Pons (tissue), 1 donor: ENCODE measurements at regions not wholly inside any gene's neighbourhood (a gene's known extent, or its start where the extent isn't known, plus 50 kb on each side); places are given as distances from the start of the nearest gene placed in this dataset.

Experiments used
- DNase-seq: peaks from one replicate; pipeline ENCODE4 v3.0.0-alpha.2; 2016; ENCODE audit warnings: low spot score

DNA sequence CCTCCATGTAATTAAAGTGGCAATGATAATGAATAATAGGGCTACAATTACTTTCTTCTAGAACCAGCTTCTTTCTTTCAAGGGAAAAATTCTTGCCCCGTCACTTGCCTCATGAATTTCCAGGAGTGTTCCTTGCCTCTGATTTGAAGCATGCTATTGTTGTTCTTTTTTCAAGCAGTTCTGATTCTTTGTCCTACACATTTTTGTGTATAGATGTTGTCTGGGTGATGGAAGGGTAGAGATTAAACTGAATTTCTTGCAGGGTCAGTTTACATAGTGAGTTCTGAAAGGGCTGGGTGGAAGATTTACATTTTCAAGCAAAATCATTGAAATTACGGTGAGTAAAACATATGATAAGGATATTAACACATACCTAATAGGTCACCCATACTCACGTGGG lies 107.0 kb upstream of the TENM3 start:
- no peak for DNase-seq

DNA sequence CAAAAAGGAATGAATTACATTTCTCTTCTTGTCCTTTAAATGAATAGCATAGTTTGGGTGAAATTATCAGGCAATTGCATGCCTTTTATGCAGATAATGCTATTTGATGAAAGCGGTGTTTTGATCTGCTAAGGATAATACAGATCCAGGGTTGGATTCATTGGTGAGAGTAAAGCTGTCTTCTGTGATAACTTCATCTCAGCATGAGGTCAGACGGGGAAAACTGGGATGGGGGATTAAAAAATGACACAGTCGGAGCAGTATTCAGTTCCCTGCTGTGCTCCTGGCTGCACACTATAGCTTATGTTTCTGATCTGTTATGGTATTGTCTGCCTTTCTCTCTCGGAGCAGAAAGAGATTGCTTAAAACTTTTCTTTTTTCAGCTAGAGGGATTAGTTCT lies 105.9 kb upstream of the TENM3 start:
- no peak for DNase-seq

DNA sequence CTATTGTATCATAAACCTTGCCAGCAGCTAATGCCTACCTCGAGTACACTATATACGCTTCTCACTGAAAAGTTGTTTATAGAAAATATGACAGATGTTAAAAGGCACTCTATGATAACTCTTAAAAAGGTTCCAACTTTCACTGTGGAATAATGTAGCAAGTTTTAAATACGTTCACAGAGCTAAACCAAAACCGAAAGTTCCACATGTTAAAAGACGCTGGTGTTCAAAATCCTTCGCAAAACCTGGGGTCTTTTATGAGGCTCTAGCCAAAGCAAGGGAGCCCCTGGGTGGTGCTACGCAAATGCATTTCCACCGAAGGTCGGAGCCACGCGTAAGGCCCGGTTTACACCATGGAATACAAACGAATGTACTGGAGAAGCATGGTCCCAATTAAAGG lies 103.7 kb upstream of the TENM3 start:
- no peak for DNase-seq

DNA sequence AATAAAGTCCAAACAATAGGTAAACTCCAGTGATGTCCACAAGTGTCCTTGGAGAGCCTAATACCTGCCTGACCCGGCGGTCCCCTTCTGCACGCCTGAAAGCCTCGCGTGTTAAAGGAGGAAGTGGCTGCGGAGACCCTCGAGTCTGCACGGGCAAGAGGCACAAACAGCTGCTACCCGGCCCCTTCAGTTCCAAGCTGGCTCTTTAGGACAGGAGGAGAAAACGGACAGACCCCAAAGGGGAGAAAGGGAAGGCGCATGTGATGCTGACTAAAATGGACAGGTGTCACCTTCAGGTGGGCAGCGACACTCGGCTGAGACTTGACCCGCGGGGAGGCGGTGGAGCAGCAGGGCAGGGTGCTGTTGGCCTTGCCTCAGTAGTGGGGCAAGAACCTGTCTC lies 102.7 kb upstream of the TENM3 start:
- no peak for DNase-seq

GRCh38 chr4:182141061-182141460 lies 102.1 kb upstream of the TENM3 start:
- no peak for DNase-seq

DNA sequence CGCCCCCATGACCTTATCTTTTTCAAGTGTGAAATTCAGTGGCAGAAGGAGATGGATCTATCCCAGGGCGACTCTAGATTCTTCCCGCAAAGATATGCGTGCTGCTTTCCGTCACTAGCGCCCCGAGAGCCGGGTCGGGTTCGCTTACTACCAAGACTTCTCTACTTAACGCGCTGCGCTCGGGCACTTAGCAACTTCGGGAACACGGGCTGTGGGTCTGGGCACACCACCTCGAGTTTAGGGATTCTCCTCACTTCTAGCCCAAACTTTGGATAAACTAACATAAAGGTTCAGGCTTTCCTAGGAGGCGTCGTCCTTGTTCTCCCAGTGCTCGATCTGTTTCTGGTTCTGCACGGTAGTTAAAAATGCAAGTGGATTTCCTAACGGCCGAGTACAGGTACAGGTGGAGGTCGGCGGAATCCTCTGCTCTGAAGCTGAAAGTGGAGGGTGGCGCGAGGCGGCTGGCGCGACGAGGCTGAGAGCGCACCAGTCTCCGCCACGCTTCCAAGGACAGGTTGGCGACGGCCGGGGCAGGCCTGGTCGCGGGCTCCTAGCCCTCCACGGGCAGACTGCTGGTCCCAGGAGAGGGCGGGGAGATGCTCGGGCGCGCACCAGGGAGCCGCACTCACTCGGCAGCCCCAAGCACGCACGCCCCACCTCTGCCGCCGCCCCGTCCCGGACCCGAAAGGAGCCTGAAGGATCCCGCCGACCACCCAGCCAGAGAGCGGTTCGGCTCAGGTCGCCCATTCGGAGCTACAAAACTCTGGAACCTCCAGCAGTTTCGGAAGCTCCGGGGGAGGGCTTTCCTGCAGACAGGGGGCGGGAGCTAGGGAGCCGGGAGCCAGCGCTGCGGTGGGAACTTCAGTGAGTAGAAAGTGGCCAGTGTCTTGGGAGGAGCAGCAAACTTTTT lies 100.8 kb upstream of the TENM3 start:
- no peak for DNase-seq

GRCh38 chr4:182143086-182143821 lies 99.9 kb upstream of the TENM3 start:
- DNase-seq = no peak

DNA sequence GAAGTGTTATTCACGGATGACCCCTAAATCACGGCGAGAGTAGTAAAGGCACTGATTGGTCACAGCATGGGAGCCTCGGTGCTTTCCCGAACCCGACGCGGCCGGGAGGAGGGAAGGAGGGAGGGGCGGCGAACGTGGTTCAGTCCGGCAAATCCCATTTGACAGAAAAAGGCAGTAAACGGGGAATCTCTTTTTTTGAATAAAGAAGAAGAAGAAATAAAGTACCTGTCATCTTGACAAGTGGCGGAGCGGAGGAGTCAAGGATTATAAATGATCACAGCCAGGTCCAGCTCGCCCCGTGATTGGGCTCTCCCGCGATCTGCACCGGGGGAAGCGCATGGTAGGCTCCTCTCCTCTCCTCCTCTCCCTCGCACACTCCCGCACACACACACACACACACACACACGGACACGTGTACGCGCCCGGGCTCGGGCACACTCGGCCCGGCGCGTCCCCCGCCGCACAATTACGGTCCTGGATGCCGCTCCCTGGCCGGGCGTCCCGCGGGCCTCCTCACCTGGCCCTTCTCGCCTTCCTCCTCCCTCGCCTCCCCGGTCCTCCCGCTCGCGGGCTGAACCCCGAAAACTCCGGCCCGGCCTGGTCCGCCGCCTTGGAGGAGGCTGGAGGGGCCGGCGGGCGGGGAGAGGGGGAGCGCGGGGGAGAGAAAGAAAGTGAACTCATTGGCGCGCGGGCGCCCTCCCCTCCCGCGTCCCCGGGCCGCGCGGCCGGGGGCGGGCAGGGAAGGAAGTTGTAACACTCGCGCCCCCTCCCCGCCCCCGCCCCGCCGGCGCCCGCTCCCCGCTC lies 99.2 kb upstream of the TENM3 start:
- no peak for DNase-seq

GRCh38 chr4:182144626-182145333 lies 98.4 kb upstream of the TENM3 start:
- no peak for DNase-seq

DNA sequence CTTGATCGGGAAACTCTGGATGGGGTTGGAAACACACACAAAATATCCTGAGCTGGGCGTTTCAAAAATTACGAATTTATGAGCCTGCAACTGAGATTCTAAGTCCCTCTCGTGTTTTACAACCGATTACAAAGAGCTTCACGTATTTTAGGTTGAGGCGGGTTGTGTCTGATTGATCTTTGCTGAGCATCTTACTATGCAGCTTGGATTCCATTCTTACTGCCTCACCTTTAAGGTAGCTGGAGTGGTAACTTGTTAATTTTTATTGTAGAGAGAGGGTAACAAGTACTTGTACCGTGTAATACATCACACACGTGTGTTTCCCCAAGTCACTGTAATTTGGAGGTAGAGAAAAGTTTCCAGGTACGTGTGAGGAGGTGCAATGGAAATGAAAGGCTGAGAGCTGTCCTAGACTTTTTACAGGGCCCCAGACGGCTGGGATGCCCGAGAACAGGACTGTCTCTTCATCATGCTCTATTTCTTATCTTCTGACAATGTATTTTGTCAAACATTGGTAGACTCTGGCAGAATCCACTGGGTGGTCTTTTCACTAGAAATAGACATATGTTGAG lies 97.8 kb upstream of the TENM3 start:
- no peak for DNase-seq

GRCh38 chr4:182147391-182147790 lies 95.8 kb upstream of the TENM3 start:
- no peak for DNase-seq

DNA sequence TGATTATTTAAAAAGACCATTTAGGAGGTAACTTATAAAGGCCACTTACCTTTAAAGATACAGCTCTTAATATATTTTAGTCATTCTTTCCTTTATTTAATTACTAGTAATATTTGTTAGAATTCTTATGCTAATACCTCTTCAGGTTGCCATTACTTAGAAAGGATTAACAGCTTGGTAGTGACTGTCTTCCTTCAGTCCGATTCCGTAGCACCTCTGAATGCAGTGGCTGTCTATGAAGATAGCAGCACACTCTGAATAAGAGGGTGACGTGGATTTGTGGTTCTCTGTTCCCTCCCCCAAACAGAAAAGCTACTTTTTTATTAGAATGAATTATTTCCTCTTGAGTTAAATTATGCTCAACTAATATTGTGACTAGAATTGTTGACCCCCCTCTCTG lies 92.6 kb upstream of the TENM3 start:
- DNase-seq = no peak

DNA sequence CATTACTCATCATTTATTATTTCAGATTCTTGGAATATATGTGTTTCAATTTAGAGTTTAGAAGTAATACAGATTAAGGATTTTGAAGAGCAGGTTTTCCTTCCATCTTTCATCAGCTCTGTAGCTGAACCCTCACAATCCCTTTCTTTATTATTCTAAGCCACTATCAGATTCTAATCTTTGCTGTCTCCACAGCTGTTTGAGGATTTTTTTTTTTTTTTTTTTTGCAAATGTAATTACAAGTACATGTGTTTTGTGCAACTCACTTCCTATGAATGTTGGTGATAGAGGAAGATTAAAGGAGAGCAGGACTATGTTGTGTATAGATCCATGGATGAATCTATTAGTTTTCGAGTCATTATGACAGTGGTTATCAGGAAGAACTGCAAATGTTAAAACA lies 87.4 kb upstream of the TENM3 start:
- DNase-seq = no peak

- no peak for DNase-seq
Observed at GRCh38 chr4:182163180-182163579, 80.0 kb upstream of the TENM3 start.

GRCh38 chr4:182169572-182169971 lies 73.6 kb upstream of the TENM3 start:
- no peak for DNase-seq

DNA sequence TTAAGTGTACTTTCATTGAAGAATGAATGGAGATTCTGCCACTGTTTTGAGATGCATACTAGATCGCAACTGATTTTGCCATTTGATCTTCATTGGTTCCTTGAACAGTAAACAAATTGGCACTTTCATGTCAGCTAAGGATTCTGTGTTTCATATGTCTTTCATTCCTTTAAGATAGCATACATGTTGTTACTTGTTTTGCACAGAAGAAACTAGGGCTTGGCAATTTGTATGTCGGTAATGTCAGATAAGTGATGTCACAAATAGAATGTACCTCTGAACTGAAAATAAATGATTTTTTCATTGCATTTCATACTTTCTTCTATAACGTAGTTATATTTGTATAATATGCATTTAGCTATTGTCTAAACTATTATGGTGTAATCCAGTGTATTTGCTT lies 73.2 kb upstream of the TENM3 start:
- DNase-seq = no peak

- DNase-seq = no peak
Observed at GRCh38 chr4:182170417-182170935, 72.7 kb upstream of the TENM3 start.

DNA sequence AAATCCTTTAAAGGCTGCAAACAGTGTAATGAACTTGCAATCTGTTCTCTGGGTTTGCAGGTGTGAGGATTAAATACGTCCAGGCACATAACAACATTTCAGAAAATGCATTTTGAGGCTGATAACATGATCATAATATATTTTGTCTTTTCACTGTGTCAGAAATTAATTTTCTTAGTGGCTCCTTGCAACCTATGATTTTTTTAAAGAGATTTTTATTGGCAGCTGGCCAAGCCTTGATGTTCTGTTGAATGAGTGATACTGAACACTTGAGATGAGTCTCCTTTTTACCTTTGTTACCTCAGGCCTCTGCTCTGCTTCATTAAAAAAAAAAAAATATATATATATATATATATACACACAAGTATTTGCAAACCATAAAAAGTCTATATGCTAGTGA lies 68.2 kb upstream of the TENM3 start:
- DNase-seq = no peak

DNA sequence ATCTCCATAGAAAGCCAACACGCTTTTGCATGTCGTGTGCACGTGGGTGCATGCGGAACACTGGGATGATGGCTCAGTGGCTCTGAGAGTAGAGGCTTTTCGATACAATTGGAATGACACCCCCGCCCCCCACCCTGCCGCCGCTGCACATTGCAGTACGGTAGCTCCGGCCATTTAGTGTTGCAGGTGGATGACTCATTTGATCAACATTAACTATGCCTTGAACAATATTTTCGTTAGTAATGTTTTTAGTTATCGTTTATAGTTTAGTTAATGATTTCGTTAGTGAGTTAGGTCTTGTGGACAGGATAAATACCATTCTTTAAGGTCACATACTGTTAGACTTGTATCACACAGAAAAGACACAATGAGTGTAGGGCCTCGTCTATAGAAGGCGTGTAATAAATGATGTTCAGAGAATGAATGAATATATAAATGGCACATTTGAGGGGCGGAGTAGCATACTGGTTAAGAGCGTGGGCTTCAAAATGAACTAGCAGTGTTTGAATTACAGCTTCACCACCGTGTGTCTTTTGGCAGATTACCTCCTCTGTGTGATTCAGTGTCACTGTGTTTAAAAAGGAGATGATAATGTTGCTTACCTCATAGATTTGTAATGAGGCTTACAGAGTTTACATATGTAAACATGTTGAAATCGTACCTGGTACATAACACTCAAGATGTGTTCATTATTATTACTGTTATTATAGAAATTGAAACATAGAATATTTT lies 67.2 kb upstream of the TENM3 start:
- no peak for DNase-seq

- no peak for DNase-seq
Observed at GRCh38 chr4:182177166-182177565, 66.0 kb upstream of the TENM3 start.

DNA sequence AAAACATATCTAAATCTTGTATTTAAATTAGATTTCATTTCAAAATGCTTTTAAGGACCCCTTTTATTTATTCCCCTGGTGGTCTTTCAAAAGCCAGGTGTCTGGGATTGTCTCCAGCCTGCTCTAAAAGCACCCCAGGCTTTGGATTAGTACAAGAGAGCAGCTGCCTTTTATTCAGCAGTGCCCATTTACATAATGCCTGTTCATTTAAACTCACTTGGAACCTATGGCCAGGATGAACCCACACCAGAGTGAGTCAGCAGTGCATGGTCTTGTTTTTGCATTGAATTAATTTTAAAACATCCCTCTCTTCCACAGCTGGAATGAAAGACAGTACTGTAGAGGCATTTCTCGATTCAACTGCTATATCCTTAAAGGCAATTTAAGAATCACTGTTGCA lies 64.1 kb upstream of the TENM3 start:
- DNase-seq = no peak
